GM12873 (cell line): ENCODE measurements at regions not wholly inside any gene's neighbourhood (a gene's known extent, or its start where the extent isn't known, plus 50 kb on each side); places are given as distances from the start of the nearest gene placed in this dataset.

ENCODE experiments used
- CTCF ChIP-seq: IDR thresholded peaks from 2 replicates; pipeline ENCODE4 v1.5.1; 2012; ENCODE audit warnings: low read depth, mild to moderate bottlenecking, moderate library complexity, low read length, control low read depth; ENCODE audit not compliant: insufficient read depth; ENCODE audit errors: missing control alignments

DNA sequence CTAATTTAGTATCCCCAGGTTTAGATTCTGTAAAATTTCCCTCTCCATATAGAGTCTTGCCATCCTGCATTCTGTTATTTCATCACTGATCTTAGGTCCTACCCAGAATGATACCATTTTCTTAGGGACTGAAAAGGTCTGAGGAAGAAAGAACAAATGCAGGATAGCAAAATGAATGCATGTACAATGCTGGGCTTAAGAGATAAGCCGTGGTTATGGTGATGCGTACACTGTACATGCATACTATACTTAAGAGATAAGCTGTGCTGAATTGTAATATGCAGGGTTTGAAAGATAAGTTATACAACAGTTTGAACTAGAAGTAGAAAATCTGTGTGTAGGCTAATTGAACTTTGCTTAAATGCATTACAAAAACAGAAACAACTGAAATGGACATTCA, 416.2 kb downstream of the C12orf50 start:
- no peak for TF ChIP-seq CTCF

DNA sequence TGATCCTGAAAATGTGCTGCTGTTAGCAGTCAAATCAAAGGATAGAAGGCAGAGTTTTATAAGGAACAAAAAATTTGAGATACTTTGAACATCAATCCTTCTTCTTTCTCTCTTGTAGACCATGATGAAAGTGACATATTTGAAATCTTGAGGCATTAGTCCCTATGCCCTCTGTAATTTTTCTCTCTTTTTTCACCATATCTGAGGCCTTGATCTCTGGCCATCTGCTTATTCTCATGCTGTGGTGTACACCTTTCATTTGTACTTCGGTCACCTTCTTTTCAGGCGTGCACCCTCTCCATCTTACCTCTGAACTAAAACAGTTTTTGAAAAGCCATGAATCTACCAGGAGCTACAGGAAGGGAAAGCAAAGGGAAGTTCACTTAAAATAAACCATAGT, 420.9 kb downstream of the C12orf50 start:
- no peak for TF ChIP-seq CTCF

- TF ChIP-seq CTCF: no peak
Measured at GRCh38 chr12:87603727-87604126, 425.5 kb downstream of the C12orf50 start.

DNA sequence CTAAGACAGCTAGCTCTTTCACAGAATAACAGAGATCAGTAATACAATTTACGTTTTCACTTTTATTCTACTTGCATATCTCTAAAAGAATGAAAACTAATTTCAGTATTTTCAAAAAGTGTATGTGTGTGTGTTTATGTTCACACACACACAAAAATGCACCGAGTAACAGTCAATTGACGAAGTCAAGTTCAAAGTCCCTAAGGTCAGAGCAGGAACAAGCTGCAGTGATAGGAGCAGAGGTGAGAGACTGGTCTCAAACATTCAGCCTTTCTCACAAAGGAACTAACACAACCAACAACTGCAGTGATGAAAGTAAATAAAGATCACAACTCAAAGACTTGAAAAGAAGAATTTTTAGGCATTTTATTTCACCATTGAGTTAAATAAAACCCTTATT, 429.7 kb downstream of the C12orf50 start:
- no peak for TF ChIP-seq CTCF

GRCh38 chr12:87597114-87597513, 432.1 kb downstream of the C12orf50 start:
- no peak for TF ChIP-seq CTCF

- no peak for TF ChIP-seq CTCF
Measured at GRCh38 chr12:87596636-87597035, 432.6 kb downstream of the C12orf50 start.

- no peak for TF ChIP-seq CTCF
Measured at GRCh38 chr12:87596134-87596533, 433.1 kb downstream of the C12orf50 start.

DNA sequence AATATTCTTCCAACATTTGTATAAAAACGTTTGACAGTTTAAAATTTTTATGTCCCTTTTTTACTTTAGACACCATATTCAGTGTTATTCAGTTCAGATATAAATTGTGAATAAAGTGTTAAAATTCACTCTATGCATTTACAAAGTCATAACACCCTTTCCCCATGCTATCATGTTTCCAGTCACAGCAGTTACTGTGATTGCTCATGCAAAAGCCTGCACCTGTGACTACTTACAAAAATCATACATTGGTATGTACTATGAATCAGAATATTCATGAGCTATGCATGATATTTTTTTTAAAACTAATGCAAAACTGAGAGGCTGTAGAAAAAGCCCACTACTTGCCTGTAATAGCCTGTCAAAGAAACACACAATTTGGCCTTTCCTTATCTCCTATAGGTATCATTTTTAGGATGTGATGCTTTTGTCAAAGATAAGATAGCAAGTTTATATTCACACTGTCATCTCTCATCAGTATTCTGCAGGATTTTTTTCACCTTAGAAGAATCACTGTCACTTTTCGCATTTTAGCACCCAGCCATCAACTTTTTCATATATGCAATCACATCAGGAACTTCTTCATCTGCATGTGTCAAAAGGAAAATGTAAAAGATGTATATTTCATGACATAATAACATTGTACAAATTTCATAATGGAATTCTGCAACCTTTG, 443.2 kb downstream of the C12orf50 start:
- no peak for TF ChIP-seq CTCF
